ENCODE measurements at regions not wholly inside any gene's neighbourhood (a gene's known extent, or its start where the extent isn't known, plus 50 kb on each side); places are given as distances from the start of the nearest gene placed in this dataset.

DNA sequence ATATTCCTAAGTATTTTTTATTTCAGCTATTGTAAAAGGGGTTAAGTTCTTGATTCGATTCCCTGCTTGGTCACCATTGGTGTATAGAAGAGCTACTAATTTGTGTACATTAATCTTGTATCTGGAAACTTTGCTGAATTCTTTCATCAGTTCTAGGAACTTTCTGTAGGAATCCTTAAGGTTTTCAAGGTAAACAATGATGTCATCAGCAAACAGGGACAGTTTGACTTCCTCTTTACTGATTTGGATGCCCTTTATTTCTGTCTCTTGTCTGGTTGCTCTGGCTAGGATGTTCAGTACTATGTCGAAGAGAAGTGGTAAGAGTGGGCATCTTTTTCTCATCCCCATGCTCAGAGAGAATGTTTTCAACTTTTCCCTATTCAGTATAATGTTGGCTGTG, 252.7 kb downstream of the NR4A2 start:
- H3K79me2 ChIP-seq (ENCODE audit: control insufficient read depth in 1 of 2, insufficient read depth in 2 of 2, low read length in 2 of 2) = no peaks in the 10 kb centered on the region
- H3K4me3 ChIP-seq (ENCODE audit: extremely low read depth in 1 of 4, insufficient read depth in 2 of 4, low read depth in 3 of 4, low read length in 4 of 4) = no peak overlapping the region
- H4K5ac ChIP-seq (ENCODE audit: insufficient read length, low read depth, low read length) = no peak overlapping the region
- no peaks in the 10 kb centered on the region for H3K27me3 ChIP-seq (replicated peaks in 1 of 4; ENCODE audit: control insufficient read depth in 3 of 4, extremely low read depth in 1 of 4, insufficient read depth in 3 of 4, low read length in 3 of 4)
- FAIRE-seq (no peak), DNase-seq (ENCODE audit: low read depth in 1 of 2, low spot score in 2 of 2) (no peak)
- H2AFZ ChIP-seq (ENCODE audit: low read length) = no peak overlapping the region
- no peak overlapping the region for H3K14ac ChIP-seq (ENCODE audit: insufficient read length)
- POLR2A ChIA-PET (ENCODE audit: partially characterized antibody) = no interaction called here
- H4K91ac ChIP-seq (replicated peaks; ENCODE audit: insufficient read length, low read length) = no peak overlapping the region
- no peaks in the 10 kb centered on the region for H3K4me1 ChIP-seq (replicated peaks in 1 of 4; ENCODE audit: control insufficient read depth in 3 of 4, insufficient read depth in 4 of 4, low read length in 3 of 4)
- peaks cover 0 to 2% of the 10 kb centered on the region in 2 experiments for H4K20me1 ChIP-seq (replicated peaks in 1 of 2; ENCODE audit: control insufficient read depth in 1 of 2, insufficient read depth in 2 of 2, low read length in 2 of 2)
- CTCF ChIA-PET (ENCODE audit: partially characterized antibody) = no interaction called here
- no peaks in the 10 kb centered on the region for H3K79me1 ChIP-seq (ENCODE audit: low read depth, low read length)
- no peak overlapping the region for H3K4ac ChIP-seq (replicated peaks; ENCODE audit: insufficient read length, low read depth, low read length)
- H3K36me3 ChIP-seq (ENCODE audit: control insufficient read depth in 2 of 4, insufficient read depth in 4 of 4, low read length in 3 of 4) = no peaks in the 10 kb centered on the region
- no peak overlapping the region for H3K27ac ChIP-seq (ENCODE audit: low read depth, low read length)
- no peak overlapping the region for H2BK5ac ChIP-seq (ENCODE audit: low read depth, low read length)
- H3K56ac ChIP-seq (replicated peaks; ENCODE audit: insufficient read length, low read depth, low read length) = no peak overlapping the region
- H2BK20ac ChIP-seq (ENCODE audit: low read length) = no peak overlapping the region
- TF ChIP-seq CTCF (IDR thresholded peaks at IDR 0.05; ENCODE audit: control extremely low read depth in 1 of 3, insufficient read depth in 1 of 3, low read depth in 1 of 3, low read length in 3 of 3) = no peak
- TF ChIP-seq CBX5 (IDR thresholded peaks at IDR 0.05; ENCODE audit: low read depth, low read length) = no peak
- no peak for TF ChIP-seq SP2 (IDR thresholded peaks at IDR 0.05; ENCODE audit: low read length)
- TF ChIP-seq FOSL1 (IDR thresholded peaks at IDR 0.05; ENCODE audit: insufficient read depth, low read depth, low read length) = no peak
- TF ChIP-seq SIX5 (IDR thresholded peaks at IDR 0.05; ENCODE audit: low read depth, low read length) = no peak
- TF ChIP-seq BACH1 (IDR thresholded peaks at IDR 0.05; ENCODE audit: low read length) = no peak
- TF ChIP-seq JUND (IDR thresholded peaks at IDR 0.05; ENCODE audit: low read length) = no peak
- TF ChIP-seq SP4 (IDR thresholded peaks at IDR 0.05; ENCODE audit: low read length) = no peak
- no peak for TF ChIP-seq KDM4A (IDR thresholded peaks at IDR 0.05; ENCODE audit: low read depth, low read length, severe bottlenecking)
- TF ChIP-seq TBP (IDR thresholded peaks at IDR 0.05; ENCODE audit: low read depth, low read length) = no peak
- H3K4me2 ChIP-seq (ENCODE audit: insufficient read depth in 1 of 2, low read depth in 2 of 2, low read length in 2 of 2) = no peak overlapping the region
- H3K18ac ChIP-seq (ENCODE audit: extremely low read depth, low read length) = no peak overlapping the region
- H2AK5ac ChIP-seq (ENCODE audit: low read depth, low read length) = no peak overlapping the region
- H2BK15ac ChIP-seq (ENCODE audit: low read length) = no peak overlapping the region
- no peaks in the 10 kb centered on the region for H3K23me2 ChIP-seq (ENCODE audit: low read depth, low read length)
- H3K9me3 ChIP-seq (ENCODE audit: insufficient read depth in 2 of 2, low read depth in 1 of 2, low read length in 1 of 2) = no peaks in the 10 kb centered on the region; a peak in 1 of 4 replicates
- H2BK12ac ChIP-seq (ENCODE audit: low read depth, low read length) = no peak overlapping the region
- no peak overlapping the region for H4K8ac ChIP-seq (ENCODE audit: extremely low read depth, insufficient read depth, low read length)
- WGBS, 2 experiments (ENCODE audit: extremely low coverage in 1 of 2, insufficient coverage in 1 of 2, insufficient read length in 1 of 2, insufficient replicate concordance in 2 of 2, low coverage in 1 of 2, low lambda C conversion rate in 2 of 2, missing lambda C conversion rate in 1 of 2) = 95% methylated on average over 2 of the region's 2 CpGs; no CpG with 5 or more reads in 1 of the 2 experiments
- no peak overlapping the region for H3K9ac ChIP-seq (replicated peaks in 1 of 4; ENCODE audit: extremely low read depth in 1 of 4, low read depth in 3 of 4, low read length in 3 of 4)
- H2BK120ac ChIP-seq (replicated peaks; ENCODE audit: low read depth, low read length) = no peak overlapping the region
- H3K23ac ChIP-seq (ENCODE audit: insufficient read length) = no peak overlapping the region

All from H1 (cell line).